Activated CD8-positive, alpha-beta memory T cell treated with anti-CD3 and anti-CD28 coated beads for 36 hours (primary cell): ENCODE measurements at regions not wholly inside any gene's neighbourhood (a gene's known extent, or its start where the extent isn't known, plus 50 kb on each side); places are given as distances from the start of the nearest gene placed in this dataset.
"Not testable (repeated sequence)": the region's sequence is repeated elsewhere in the genome, so short reads cannot be mapped to it uniquely, and the experiment has no call there.

Experiments
- CTCF ChIA-PET: fragments of 350-600 bp; sonication (Branson Sonifier 250); formaldehyde crosslinking; loops from one replicate; lab custom pipeline; 2021; ENCODE audit warnings: antibody characterized with exemption; lab: Charles Lee
- POLR2A ChIA-PET: fragments of 350-600 bp; sonication (Branson Sonifier 250); formaldehyde crosslinking; loops from one replicate; lab custom pipeline; 2021; ENCODE audit warnings: antibody characterized with exemption; lab: Charles Lee

GRCh38 chr7:80997841-80998240, 79.0 kb upstream of the SEMA3C start:
- ChIA-PET CTCF (no interaction called here), POLR2A (no interaction called here)

- CTCF ChIA-PET, POLR2A ChIA-PET: not testable (repeated sequence)
Measured at GRCh38 chr7:80996236-80996635, 77.4 kb upstream of the SEMA3C start.

GRCh38 chr7:80991654-80992053, 72.8 kb upstream of the SEMA3C start:
- CTCF ChIA-PET, result no interaction called here
- POLR2A ChIA-PET, result no interaction called here

- ChIA-PET CTCF (no interaction called here), POLR2A (no interaction called here)
Measured at GRCh38 chr7:80984619-80985018, 65.8 kb upstream of the SEMA3C start.

- ChIA-PET CTCF (no interaction called here), POLR2A (no interaction called here)
Measured at GRCh38 chr7:80981405-80981804, 62.6 kb upstream of the SEMA3C start.

- ChIA-PET POLR2A (no interaction called here), CTCF (no interaction called here)
Measured at GRCh38 chr7:80977751-80978150, 58.9 kb upstream of the SEMA3C start.

- POLR2A ChIA-PET, result no interaction called here
- CTCF ChIA-PET, result no interaction called here
Measured at GRCh38 chr7:80974396-80975358, 55.8 kb upstream of the SEMA3C start.

GRCh38 chr7:80971225-80971624, 52.4 kb upstream of the SEMA3C start:
- ChIA-PET POLR2A (no interaction called here), CTCF (no interaction called here)
